LNCAP (cell line): ENCODE measurements at regions not wholly inside any gene's neighbourhood (a gene's known extent, or its start where the extent isn't known, plus 50 kb on each side); places are given as distances from the start of the nearest gene placed in this dataset.

Experiments used
- CTCF ChIP-seq: fragments of 450-650 bp; IDR thresholded peaks from 2 replicates; pipeline ENCODE4 v1.5.1; 2017; ENCODE audit warnings: mild to moderate bottlenecking

GRCh38 chr2:208945719-208946256 is 478.1 kb upstream of the MAP2 start:
- TF ChIP-seq CTCF, result no peak

- TF ChIP-seq CTCF, result no peak
Measured at GRCh38 chr2:208948073-208948472, 475.8 kb upstream of the MAP2 start.

- TF ChIP-seq CTCF, result no peak
Measured at GRCh38 chr2:208970070-208970469, 453.8 kb upstream of the MAP2 start.

- no peak for TF ChIP-seq CTCF
Measured at GRCh38 chr2:208977582-208977981, 446.3 kb upstream of the MAP2 start.

- TF ChIP-seq CTCF, result no peak
Measured at GRCh38 chr2:208978946-208979345, 444.9 kb upstream of the MAP2 start.

- TF ChIP-seq CTCF, result no peak
Measured at GRCh38 chr2:208980321-208980720, 443.5 kb upstream of the MAP2 start.

GRCh38 chr2:208982831-208983230 is 441.0 kb upstream of the MAP2 start:
- TF ChIP-seq CTCF, result no peak

GRCh38 chr2:208983486-208983885 is 440.4 kb upstream of the MAP2 start:
- no peak for TF ChIP-seq CTCF
